ENCODE measurements at regions not wholly inside any gene's neighbourhood (a gene's known extent, or its start where the extent isn't known, plus 50 kb on each side); places are given as distances from the start of the nearest gene placed in this dataset.

- TF ChIP-seq CTCF (IDR thresholded peaks at IDR 0.05; ENCODE audit: insufficient read depth, low read length) (no peak), POLR2AphosphoS5 (IDR thresholded peaks at IDR 0.05; ENCODE audit: low read depth) (no peak), GABPA (IDR thresholded peaks at IDR 0.05; ENCODE audit: low read depth) (no peak), SPI1 (IDR thresholded peaks at IDR 0.05; ENCODE audit: borderline replicate concordance, low read depth) (no peak)
- TF ChIP-seq, protein P1, sequence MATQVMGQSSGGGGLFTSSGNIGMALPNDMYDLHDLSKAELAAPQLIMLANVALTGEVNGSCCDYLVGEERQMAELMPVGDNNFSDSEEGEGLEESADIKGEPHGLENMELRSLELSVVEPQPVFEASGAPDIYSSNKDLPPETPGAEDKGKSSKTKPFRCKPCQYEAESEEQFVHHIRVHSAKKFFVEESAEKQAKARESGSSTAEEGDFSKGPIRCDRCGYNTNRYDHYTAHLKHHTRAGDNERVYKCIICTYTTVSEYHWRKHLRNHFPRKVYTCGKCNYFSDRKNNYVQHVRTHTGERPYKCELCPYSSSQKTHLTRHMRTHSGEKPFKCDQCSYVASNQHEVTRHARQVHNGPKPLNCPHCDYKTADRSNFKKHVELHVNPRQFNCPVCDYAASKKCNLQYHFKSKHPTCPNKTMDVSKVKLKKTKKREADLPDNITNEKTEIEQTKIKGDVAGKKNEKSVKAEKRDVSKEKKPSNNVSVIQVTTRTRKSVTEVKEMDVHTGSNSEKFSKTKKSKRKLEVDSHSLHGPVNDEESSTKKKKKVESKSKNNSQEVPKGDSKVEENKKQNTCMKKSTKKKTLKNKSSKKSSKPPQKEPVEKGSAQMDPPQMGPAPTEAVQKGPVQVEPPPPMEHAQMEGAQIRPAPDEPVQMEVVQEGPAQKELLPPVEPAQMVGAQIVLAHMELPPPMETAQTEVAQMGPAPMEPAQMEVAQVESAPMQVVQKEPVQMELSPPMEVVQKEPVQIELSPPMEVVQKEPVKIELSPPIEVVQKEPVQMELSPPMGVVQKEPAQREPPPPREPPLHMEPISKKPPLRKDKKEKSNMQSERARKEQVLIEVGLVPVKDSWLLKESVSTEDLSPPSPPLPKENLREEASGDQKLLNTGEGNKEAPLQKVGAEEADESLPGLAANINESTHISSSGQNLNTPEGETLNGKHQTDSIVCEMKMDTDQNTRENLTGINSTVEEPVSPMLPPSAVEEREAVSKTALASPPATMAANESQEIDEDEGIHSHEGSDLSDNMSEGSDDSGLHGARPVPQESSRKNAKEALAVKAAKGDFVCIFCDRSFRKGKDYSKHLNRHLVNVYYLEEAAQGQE (IDR thresholded peaks at IDR 0.05; ENCODE audit: insufficient replicate concordance, low read depth), result no peak
Measured at GRCh38 chr6:40177598-40177997, 243.3 kb upstream of the MOCS1 start.

Measured in HL-60 (cell line).